ENCODE measurements at regions not wholly inside any gene's neighbourhood (a gene's known extent, or its start where the extent isn't known, plus 50 kb on each side); places are given as distances from the start of the nearest gene placed in this dataset.

DNA sequence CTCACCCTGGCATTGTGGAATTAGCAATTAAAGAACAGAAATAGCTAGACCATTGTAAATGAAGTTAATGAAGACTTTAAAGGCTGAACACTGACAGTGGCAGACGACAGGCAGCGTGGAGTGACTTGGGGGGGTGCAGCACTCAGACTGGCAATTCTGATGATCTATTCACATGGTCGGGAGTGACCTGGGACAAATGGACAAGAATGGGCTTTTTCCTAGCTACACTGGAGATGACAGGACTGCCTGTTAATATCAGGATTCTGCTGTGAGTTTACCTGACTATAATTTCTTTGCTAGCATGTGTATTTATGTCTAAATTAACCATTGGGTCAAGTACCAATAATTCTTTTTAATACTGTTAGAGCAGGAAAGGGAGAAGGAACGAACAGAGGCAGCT, 199.6 kb downstream of the FBXO15 start:
- no peak for ATAC-seq
- TF ChIP-seq, protein P1, sequence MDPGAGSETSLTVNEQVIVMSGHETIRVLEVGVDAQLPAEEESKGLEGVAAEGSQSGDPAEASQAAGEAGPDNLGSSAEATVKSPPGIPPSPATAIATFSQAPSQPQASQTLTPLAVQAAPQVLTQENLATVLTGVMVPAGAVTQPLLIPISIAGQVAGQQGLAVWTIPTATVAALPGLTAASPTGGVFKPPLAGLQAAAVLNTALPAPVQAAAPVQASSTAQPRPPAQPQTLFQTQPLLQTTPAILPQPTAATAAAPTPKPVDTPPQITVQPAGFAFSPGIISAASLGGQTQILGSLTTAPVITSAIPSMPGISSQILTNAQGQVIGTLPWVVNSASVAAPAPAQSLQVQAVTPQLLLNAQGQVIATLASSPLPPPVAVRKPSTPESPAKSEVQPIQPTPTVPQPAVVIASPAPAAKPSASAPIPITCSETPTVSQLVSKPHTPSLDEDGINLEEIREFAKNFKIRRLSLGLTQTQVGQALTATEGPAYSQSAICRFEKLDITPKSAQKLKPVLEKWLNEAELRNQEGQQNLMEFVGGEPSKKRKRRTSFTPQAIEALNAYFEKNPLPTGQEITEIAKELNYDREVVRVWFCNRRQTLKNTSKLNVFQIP (CRISPR knock-in tag; IDR thresholded peaks at IDR 0.05; ENCODE audit: borderline replicate concordance, low read depth), result no peak
- TF ChIP-seq ZNF8 (CRISPR knock-in tag; IDR thresholded peaks at IDR 0.05) (no peak), RARB (CRISPR knock-in tag; IDR thresholded peaks at IDR 0.05) (no peak), CSDC2 (CRISPR knock-in tag; IDR thresholded peaks at IDR 0.05) (no peak), ESRRG (CRISPR knock-in tag; IDR thresholded peaks at IDR 0.05) (no peak), ZC3H10 (CRISPR knock-in tag; IDR thresholded peaks at IDR 0.05) (no peak), TCF4 (CRISPR knock-in tag; IDR thresholded peaks at IDR 0.05; ENCODE audit: borderline replicate concordance) (no peak), PPARA (CRISPR knock-in tag; IDR thresholded peaks at IDR 0.05; ENCODE audit: borderline replicate concordance) (no peak), ISL1 (CRISPR knock-in tag; IDR thresholded peaks at IDR 0.05) (no peak)
- TF ChIP-seq, protein P2, sequence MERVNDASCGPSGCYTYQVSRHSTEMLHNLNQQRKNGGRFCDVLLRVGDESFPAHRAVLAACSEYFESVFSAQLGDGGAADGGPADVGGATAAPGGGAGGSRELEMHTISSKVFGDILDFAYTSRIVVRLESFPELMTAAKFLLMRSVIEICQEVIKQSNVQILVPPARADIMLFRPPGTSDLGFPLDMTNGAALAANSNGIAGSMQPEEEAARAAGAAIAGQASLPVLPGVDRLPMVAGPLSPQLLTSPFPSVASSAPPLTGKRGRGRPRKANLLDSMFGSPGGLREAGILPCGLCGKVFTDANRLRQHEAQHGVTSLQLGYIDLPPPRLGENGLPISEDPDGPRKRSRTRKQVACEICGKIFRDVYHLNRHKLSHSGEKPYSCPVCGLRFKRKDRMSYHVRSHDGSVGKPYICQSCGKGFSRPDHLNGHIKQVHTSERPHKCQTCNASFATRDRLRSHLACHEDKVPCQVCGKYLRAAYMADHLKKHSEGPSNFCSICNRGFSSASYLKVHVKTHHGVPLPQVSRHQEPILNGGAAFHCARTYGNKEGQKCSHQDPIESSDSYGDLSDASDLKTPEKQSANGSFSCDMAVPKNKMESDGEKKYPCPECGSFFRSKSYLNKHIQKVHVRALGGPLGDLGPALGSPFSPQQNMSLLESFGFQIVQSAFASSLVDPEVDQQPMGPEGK (CRISPR knock-in tag; IDR thresholded peaks at IDR 0.05; ENCODE audit: borderline replicate concordance), result no peak
- TF ChIP-seq, protein P3, sequence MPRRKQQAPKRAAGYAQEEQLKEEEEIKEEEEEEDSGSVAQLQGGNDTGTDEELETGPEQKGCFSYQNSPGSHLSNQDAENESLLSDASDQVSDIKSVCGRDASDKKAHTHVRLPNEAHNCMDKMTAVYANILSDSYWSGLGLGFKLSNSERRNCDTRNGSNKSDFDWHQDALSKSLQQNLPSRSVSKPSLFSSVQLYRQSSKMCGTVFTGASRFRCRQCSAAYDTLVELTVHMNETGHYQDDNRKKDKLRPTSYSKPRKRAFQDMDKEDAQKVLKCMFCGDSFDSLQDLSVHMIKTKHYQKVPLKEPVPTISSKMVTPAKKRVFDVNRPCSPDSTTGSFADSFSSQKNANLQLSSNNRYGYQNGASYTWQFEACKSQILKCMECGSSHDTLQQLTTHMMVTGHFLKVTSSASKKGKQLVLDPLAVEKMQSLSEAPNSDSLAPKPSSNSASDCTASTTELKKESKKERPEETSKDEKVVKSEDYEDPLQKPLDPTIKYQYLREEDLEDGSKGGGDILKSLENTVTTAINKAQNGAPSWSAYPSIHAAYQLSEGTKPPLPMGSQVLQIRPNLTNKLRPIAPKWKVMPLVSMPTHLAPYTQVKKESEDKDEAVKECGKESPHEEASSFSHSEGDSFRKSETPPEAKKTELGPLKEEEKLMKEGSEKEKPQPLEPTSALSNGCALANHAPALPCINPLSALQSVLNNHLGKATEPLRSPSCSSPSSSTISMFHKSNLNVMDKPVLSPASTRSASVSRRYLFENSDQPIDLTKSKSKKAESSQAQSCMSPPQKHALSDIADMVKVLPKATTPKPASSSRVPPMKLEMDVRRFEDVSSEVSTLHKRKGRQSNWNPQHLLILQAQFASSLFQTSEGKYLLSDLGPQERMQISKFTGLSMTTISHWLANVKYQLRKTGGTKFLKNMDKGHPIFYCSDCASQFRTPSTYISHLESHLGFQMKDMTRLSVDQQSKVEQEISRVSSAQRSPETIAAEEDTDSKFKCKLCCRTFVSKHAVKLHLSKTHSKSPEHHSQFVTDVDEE (CRISPR knock-in tag; IDR thresholded peaks at IDR 0.05), result no peak
- TF ChIP-seq, protein P4, sequence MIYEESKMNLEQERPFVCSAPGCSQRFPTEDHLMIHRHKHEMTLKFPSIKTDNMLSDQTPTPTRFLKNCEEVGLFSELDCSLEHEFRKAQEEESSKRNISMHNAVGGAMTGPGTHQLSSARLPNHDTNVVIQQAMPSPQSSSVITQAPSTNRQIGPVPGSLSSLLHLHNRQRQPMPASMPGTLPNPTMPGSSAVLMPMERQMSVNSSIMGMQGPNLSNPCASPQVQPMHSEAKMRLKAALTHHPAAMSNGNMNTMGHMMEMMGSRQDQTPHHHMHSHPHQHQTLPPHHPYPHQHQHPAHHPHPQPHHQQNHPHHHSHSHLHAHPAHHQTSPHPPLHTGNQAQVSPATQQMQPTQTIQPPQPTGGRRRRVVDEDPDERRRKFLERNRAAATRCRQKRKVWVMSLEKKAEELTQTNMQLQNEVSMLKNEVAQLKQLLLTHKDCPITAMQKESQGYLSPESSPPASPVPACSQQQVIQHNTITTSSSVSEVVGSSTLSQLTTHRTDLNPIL (CRISPR knock-in tag; IDR thresholded peaks at IDR 0.05; ENCODE audit: low read depth), result no peak

DNA sequence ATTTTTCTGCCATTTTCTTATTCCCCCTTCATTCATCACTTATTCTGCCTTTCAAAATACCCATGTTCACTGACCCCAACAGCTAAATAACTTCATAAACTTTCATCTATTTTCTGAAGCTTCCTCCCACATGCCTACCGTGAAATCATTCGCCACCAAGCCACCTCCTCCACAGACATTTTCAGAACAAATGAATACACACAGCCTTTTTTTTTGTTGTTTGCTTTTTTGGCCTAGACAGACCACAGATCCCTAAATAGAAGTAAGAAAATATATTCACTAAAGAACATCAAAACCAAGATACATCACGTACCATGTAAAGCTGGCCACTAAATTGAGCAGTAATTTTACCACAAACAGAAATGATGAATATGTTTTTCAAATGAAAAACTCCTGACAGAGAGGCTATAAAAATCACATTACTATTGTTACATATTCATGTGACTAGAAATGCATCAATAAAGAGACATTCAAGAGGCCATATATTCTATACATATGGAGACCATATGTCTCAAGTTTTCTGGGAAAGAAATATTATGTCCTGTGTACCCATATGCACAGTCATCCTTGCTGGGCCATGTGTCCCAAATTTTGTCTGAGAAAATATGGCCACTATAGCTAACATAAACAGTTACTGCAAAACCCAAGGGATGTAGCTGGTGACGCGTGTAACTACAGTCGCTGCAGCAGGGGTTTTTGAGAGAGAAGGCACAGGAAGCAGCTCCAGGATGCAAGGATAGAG, 200.3 kb downstream of the FBXO15 start:
- ATAC-seq, result no peak
- TF ChIP-seq TOX (CRISPR knock-in tag; IDR thresholded peaks at IDR 0.05; ENCODE audit: borderline replicate concordance) (no peak), OSR1 (CRISPR knock-in tag; IDR thresholded peaks at IDR 0.05) (no peak), CSDC2 (CRISPR knock-in tag; IDR thresholded peaks at IDR 0.05) (no peak), ZNF565 (CRISPR knock-in tag; conservative IDR thresholded peaks at IDR 0.05; ENCODE audit: low read depth) (no peak), ZFP30 (CRISPR knock-in tag; IDR thresholded peaks at IDR 0.05) (no peak), ZC3H10 (CRISPR knock-in tag; IDR thresholded peaks at IDR 0.05) (no peak), ESRRG (CRISPR knock-in tag; IDR thresholded peaks at IDR 0.05) (no peak), ARNTL (CRISPR knock-in tag; IDR thresholded peaks at IDR 0.05; ENCODE audit: borderline replicate concordance, low read depth) (no peak), TCF4 (CRISPR knock-in tag; IDR thresholded peaks at IDR 0.05; ENCODE audit: borderline replicate concordance) (no peak), PPARA (CRISPR knock-in tag; IDR thresholded peaks at IDR 0.05; ENCODE audit: borderline replicate concordance) (no peak), ZFP3 (CRISPR knock-in tag; IDR thresholded peaks at IDR 0.05) (no peak), BACH2 (CRISPR knock-in tag; IDR thresholded peaks at IDR 0.05; ENCODE audit: borderline replicate concordance) (no peak), ZNF8 (CRISPR knock-in tag; IDR thresholded peaks at IDR 0.05) (no peak), RARB (CRISPR knock-in tag; IDR thresholded peaks at IDR 0.05) (no peak), SNAI2 (CRISPR knock-in tag; IDR thresholded peaks at IDR 0.05) (no peak), ISL1 (CRISPR knock-in tag; IDR thresholded peaks at IDR 0.05) (no peak)
- TF ChIP-seq, protein P4 (CRISPR knock-in tag; IDR thresholded peaks at IDR 0.05; ENCODE audit: low read depth), result no peak
- TF ChIP-seq, protein P2 (CRISPR knock-in tag; IDR thresholded peaks at IDR 0.05; ENCODE audit: borderline replicate concordance), result no peak
- TF ChIP-seq, protein P1 (CRISPR knock-in tag; IDR thresholded peaks at IDR 0.05; ENCODE audit: borderline replicate concordance, low read depth), result no peak
